H9 (cell line): ENCODE measurements at regions not wholly inside any gene's neighbourhood (a gene's known extent, or its start where the extent isn't known, plus 50 kb on each side); places are given as distances from the start of the nearest gene placed in this dataset.

ENCODE experiments used
- DNase-seq: peaks from one replicate; pipeline ENCODE4 v3.0.0-alpha.2; 2017
- H2AFZ ChIP-seq: one replicate; pipeline ENCODE4 v1.6.1; 2013; ENCODE audit warnings: mild to moderate bottlenecking, low read length, control low read depth, moderate library complexity
- H2AK5ac ChIP-seq: 2 replicates; pipeline ENCODE4 v1.6.1; 2013; ENCODE audit warnings: low read length, control low read depth, mixed read lengths; ENCODE audit not compliant: insufficient read length
- H2BK120ac ChIP-seq: one replicate; pipeline ENCODE4 v1.6.1; 2013; ENCODE audit warnings: low read depth, mild to moderate bottlenecking, low read length, control low read depth, inconsistent platforms; ENCODE audit not compliant: poor library complexity, severe bottlenecking
- H2BK12ac ChIP-seq: 2 replicates; pipeline ENCODE4 v1.6.1; 2013; ENCODE audit warnings: low read length, control low read depth, mixed read lengths, low read depth; ENCODE audit not compliant: insufficient read length
- H2BK15ac ChIP-seq: 2 replicates; pipeline ENCODE4 v1.6.1; 2013; ENCODE audit warnings: low read depth, low read length, control low read depth
- H2BK20ac ChIP-seq: one replicate; pipeline ENCODE4 v1.6.1; 2013; ENCODE audit warnings: low read depth, mild to moderate bottlenecking, low read length, control low read depth, inconsistent platforms; ENCODE audit not compliant: poor library complexity, severe bottlenecking
- H2BK5ac ChIP-seq: 2 replicates; pipeline ENCODE4 v1.6.1; 2013; ENCODE audit warnings: low read length, control low read depth, mixed read lengths; ENCODE audit not compliant: insufficient read length
- H3K14ac ChIP-seq: 2 replicates; pipeline ENCODE4 v1.6.1; 2013; ENCODE audit warnings: low read length, control low read depth; ENCODE audit not compliant: insufficient read depth
- H3K18ac ChIP-seq: 2 replicates; pipeline ENCODE4 v1.6.1; 2013; ENCODE audit warnings: low read depth, mild to moderate bottlenecking, mixed read lengths, low read length, control low read depth; ENCODE audit not compliant: insufficient read length
- H3K23ac ChIP-seq: 2 replicates; pipeline ENCODE4 v1.6.1; 2013; ENCODE audit warnings: low read length, control low read depth, mixed read lengths, low read depth; ENCODE audit not compliant: insufficient read length
- H3K23me2 ChIP-seq: 2 replicates; pipeline ENCODE4 v1.6.1; 2013; ENCODE audit warnings: low read depth, mild to moderate bottlenecking, mixed read lengths, low read length, control low read depth; ENCODE audit not compliant: insufficient read length, poor library complexity, severe bottlenecking
- H3K27ac ChIP-seq: 2 replicates; pipeline ENCODE4 v1.5.1; 2013; ENCODE audit warnings: low read length, control low read depth, mixed read lengths, low read depth; ENCODE audit not compliant: insufficient read length
- H3K27me3 ChIP-seq: 2 replicates; pipeline ENCODE4 v1.6.1; 2013; ENCODE audit warnings: low read length, control low read depth, inconsistent platforms; ENCODE audit not compliant: insufficient read depth
- H3K4ac ChIP-seq: 2 replicates; pipeline ENCODE4 v1.6.1; 2013; ENCODE audit warnings: low read depth, mild to moderate bottlenecking, control low read depth, inconsistent platforms, low read length, moderate library complexity
- H3K4me1 ChIP-seq: 2 replicates; pipeline ENCODE4 v1.6.1; 2013; ENCODE audit warnings: low read length, control low read depth, inconsistent platforms; ENCODE audit not compliant: insufficient read depth
- H3K4me2 ChIP-seq: 2 replicates; pipeline ENCODE4 v1.6.1; 2013; ENCODE audit warnings: low read length, control low read depth, mixed read lengths; ENCODE audit not compliant: insufficient read length, insufficient read depth
- H3K56ac ChIP-seq: 2 replicates; pipeline ENCODE4 v1.6.1; 2013; ENCODE audit warnings: low read depth, mild to moderate bottlenecking, mixed read lengths, low read length, control low read depth; ENCODE audit not compliant: insufficient read length
- H3K79me1 ChIP-seq: 2 replicates; pipeline ENCODE4 v1.6.1; 2013; ENCODE audit warnings: low read depth, mild to moderate bottlenecking, moderate library complexity, low read length, control low read depth, inconsistent platforms; ENCODE audit not compliant: insufficient read depth, poor library complexity, severe bottlenecking
- H3K79me2 ChIP-seq: 2 replicates; pipeline ENCODE4 v1.6.1; 2013; ENCODE audit warnings: low read length, control low read depth, inconsistent platforms; ENCODE audit not compliant: insufficient read depth
- H3K9ac ChIP-seq: 2 replicates; pipeline ENCODE4 v1.6.1; 2013; ENCODE audit warnings: low read length, control low read depth, mixed read lengths; ENCODE audit not compliant: insufficient read length; ENCODE audit errors: extremely low read depth
- H3K9me3 ChIP-seq: one replicate; pipeline ENCODE4 v1.6.1; 2013; ENCODE audit warnings: low read depth, low read length, inconsistent platforms; ENCODE audit not compliant: control insufficient read depth
- H3T11ph ChIP-seq: one replicate; pipeline ENCODE4 v1.6.1; 2013; ENCODE audit warnings: mild to moderate bottlenecking, low read length, control low read depth, inconsistent platforms
- H4K20me1 ChIP-seq: one replicate; pipeline ENCODE4 v1.6.1; 2013; ENCODE audit not compliant: control insufficient read depth, insufficient read length, insufficient read depth
- H4K5ac ChIP-seq: 2 replicates; pipeline ENCODE4 v1.6.1; 2013; ENCODE audit warnings: low read depth, mild to moderate bottlenecking, mixed read lengths, low read length, control low read depth; ENCODE audit not compliant: insufficient read length
- H4K8ac ChIP-seq: replicated peaks from 2 replicates; pipeline ENCODE4 v1.6.1; 2013; ENCODE audit warnings: low read length, control low read depth, mixed read lengths, low read depth; ENCODE audit not compliant: insufficient read length
- H4K91ac ChIP-seq: 2 replicates; pipeline ENCODE4 v1.6.1; 2013; ENCODE audit warnings: low read depth, mild to moderate bottlenecking, moderate library complexity, mixed read lengths, low read length, control low read depth; ENCODE audit not compliant: insufficient read length
- H3K27ac Mint-ChIP-seq, 3 experiments: 2 replicates in 2 of 3; 3 replicates in 1 of 3; pipeline ENCODE4 v1.8.0; 2020 to 2021; ENCODE audit warnings: mixed read lengths in 3 of 3, mild to moderate bottlenecking in 1 of 3, moderate library complexity in 1 of 3
- H3K27me3 Mint-ChIP-seq: 2 replicates; pipeline ENCODE4 v1.8.0; 2021; ENCODE audit warnings: low read depth, mild to moderate bottlenecking, moderate library complexity, mixed read lengths
- H3K36me3 Mint-ChIP-seq, 3 experiments: 2 replicates in 2 of 3; 3 replicates in 1 of 3; pipeline ENCODE4 v1.8.0; 2020 to 2021; ENCODE audit warnings: low read depth in 3 of 3, mixed read lengths in 3 of 3; ENCODE audit not compliant: insufficient read depth in 1 of 3
- H3K4me1 Mint-ChIP-seq, 2 experiments: 2 replicates each; pipeline ENCODE4 v1.8.0; 2020; ENCODE audit warnings: mixed read lengths in 2 of 2
- H3K4me3 Mint-ChIP-seq, 2 experiments: 2 replicates in 1 of 2; 3 replicates in 1 of 2; pipeline ENCODE4 v1.8.0; 2020 to 2021; ENCODE audit warnings: mild to moderate bottlenecking in 2 of 2, mixed read lengths in 2 of 2, moderate library complexity in 1 of 2
- H3K9me3 Mint-ChIP-seq, 2 experiments: 2 replicates in 1 of 2; 3 replicates in 1 of 2; pipeline ENCODE4 v1.8.0; 2020; ENCODE audit warnings: mild to moderate bottlenecking in 2 of 2, mixed read lengths in 2 of 2, moderate library complexity in 1 of 2
- CTCF ChIP-seq: fragments of 200-600 bp; sonication (generic); conservative IDR thresholded peaks from 3 replicates; pipeline ENCODE4 v1.8.0; 2021; ENCODE audit warnings: antibody characterized with exemption, mild to moderate bottlenecking
- WGBS: extraction: QIAGEN DNeasy Blood & Tissue Kit; methylation state at CpG from one replicate; pipeline ENCODE4 v1.1.7; 2013; ENCODE audit warnings: missing lambda C conversion rate, low lambda C conversion rate, mixed read lengths; ENCODE audit not compliant: insufficient read length; ENCODE audit errors: extremely low coverage; 5-methylcytosine and 5-hydroxymethylcytosine counted together

DNA sequence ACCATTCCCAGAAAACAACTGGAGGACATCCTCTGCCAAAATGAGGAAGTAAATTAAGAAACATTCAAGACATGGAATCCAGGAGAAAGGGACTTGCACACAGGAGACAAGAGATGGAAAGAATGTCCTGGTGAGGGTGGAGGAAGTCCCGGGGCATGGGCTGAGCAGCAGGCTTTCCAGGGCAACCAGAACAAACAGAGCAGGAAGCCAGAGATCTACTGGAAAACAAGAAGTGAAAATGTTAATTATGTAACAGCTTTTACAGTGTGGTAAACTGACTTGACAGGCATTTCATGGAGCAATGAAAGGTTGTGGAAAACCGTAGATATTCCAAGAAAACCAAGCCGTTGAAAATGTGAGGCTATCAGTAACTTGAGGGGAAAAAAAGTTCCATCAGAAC lies 55.2 kb upstream of the ZNF746 start:
- H3K4me3 Mint-ChIP-seq = no peak overlapping the region
- Histone ChIP-seq H3K9ac (no peak overlapping the region), H3K18ac (no peak overlapping the region), H4K8ac (no peak overlapping the region), H4K5ac (no peak overlapping the region), H3K9me3 (no peaks in the 10 kb centered on the region), H3K23ac (no peak overlapping the region), H2BK12ac (no peak overlapping the region), H3K79me2 (no peaks in the 10 kb centered on the region), H3T11ph (no peak overlapping the region), H3K14ac (no peak overlapping the region), H2BK120ac (no peak overlapping the region), H3K4me2 (no peak overlapping the region), H2AFZ (no peak overlapping the region), H3K27ac (no peak overlapping the region), H3K79me1 (no peaks in the 10 kb centered on the region), H3K4ac (no peak overlapping the region), H3K4me1 (no peaks in the 10 kb centered on the region), H2AK5ac (no peak overlapping the region), H2BK20ac (no peak overlapping the region), H4K91ac (no peak overlapping the region), H3K27me3 (no peaks in the 10 kb centered on the region), H3K56ac (no peak overlapping the region), H4K20me1 (no peaks in the 10 kb centered on the region), H2BK5ac (no peak overlapping the region), H3K23me2 (no peaks in the 10 kb centered on the region), H2BK15ac (no peak overlapping the region)
- no peaks in the 10 kb centered on the region for H3K4me1 Mint-ChIP-seq
- no CpG with 5 or more reads among the region's 3 CpGs for WGBS
- TF ChIP-seq CTCF = no peak
- peaks cover 69 to 86% (median 82%) of the 10 kb centered on the region in 3 experiments for H3K36me3 Mint-ChIP-seq
- H3K27ac Mint-ChIP-seq = no peak overlapping the region
- H3K9me3 Mint-ChIP-seq = peaks cover 22% of the 10 kb centered on the region in 2 experiments; a peak in 4 of 5 replicates
- no peaks in the 10 kb centered on the region; the same call in 1 of the 2 replicates for H3K27me3 Mint-ChIP-seq
- no peak for DNase-seq
